MM.1S (cell line): ENCODE measurements at regions not wholly inside any gene's neighbourhood (a gene's known extent, or its start where the extent isn't known, plus 50 kb on each side); places are given as distances from the start of the nearest gene placed in this dataset.

ENCODE experiments used
- CTCF ChIP-seq: fragments of 300-600 bp; sonication (generic); IDR thresholded peaks from 2 replicates; pipeline ENCODE4 v1.5.1; 2016; ENCODE audit warnings: antibody characterized with exemption, low read length, mixed read lengths
- EZH2 ChIP-seq: fragments of 300-600 bp; sonication (generic); optimal IDR thresholded peaks from 2 replicates; pipeline ENCODE3; 2017; ENCODE audit warnings: low read depth, mild to moderate bottlenecking, antibody characterized with exemption, low read length, mixed read lengths

DNA sequence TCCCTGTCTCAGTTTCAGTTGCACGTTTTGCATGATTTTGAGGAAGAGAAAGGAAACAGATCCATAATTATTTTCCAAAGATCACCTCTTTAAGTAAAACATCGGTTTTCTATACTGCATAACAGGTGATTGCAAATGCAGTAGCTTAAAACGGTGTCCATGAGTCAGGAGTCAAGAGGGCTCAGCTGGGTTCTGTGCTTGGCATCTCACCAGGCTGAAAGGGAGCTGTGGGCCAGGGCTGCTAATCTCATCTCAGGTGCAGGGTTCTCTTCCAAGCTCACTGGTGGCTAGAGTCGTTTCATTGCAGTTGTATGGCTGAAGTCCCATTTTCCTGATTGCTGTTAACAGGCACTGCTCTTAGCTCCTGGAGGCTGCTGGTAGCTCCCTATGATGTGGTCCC, 57.0 kb upstream of the PRKCQ start:
- TF ChIP-seq CTCF (no peak), EZH2 (no peak)
